ENCODE measurements at regions not wholly inside any gene's neighbourhood (a gene's known extent, or its start where the extent isn't known, plus 50 kb on each side); places are given as distances from the start of the nearest gene placed in this dataset.

DNA sequence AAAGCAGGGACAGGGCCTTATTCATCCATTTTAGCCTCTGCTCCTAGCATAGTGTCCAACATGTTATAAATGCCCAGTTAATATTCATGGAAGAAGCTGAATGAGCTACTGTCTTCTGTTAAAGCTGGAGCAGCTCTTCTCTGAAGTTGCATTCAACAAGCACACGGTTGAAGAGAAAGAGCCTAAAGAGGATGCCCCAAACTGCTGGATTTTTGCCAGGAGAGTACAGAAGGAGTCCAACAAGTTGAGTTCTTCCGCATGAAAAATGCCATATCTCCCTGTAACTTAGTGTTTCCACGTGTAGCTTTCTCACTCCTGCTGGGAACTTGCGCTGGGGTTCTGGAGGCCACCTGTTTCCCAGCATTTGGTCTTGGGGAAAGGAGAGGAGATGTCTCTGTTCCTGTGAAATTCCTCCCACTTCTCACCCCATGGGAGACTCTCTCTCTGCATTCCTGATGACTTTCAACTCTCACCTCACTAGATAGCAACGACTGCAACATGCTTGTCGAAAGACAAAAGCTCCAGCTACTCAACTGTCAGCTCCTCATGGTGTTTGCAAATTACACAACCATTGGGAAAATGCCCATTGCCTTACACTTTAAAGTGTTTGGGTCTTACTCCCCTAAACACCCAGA is 122.8 kb downstream of the KIF4B start:
- H3F3A ChIP-seq (ENCODE audit: insufficient read depth, low read depth) = no peaks in the 10 kb centered on the region
- H3K9me3 ChIP-seq (ENCODE audit: insufficient read depth, low read depth) = no peaks in the 10 kb centered on the region
- H3K27me3 ChIP-seq (ENCODE audit: insufficient read depth, low read depth) = peaks cover 8% of the 10 kb centered on the region
- no TSS peak for BruUV-seq (replicated peaks)
- H4K20me1 ChIP-seq (ENCODE audit: insufficient read depth) = no peaks in the 10 kb centered on the region
- H3K4me3 ChIP-seq = no peak overlapping the region
- CTCF ChIA-PET = no interaction called here
- POLR2A ChIA-PET (ENCODE audit: unreplicated experiment) = interaction anchor here (0.5 kb wide), 1 partner anchor 164 kb away, joined by 4 read pairs; no protein-coding TSS in a partner anchor
- DNase-seq = no peak
- H3K4me2 ChIP-seq = no peak overlapping the region
- H3K27ac ChIP-seq = no peak overlapping the region
- H3K9me2 ChIP-seq (ENCODE audit: insufficient read depth) = no peaks in the 10 kb centered on the region
- intact Hi-C loops (cut with micrococcal nuclease; ENCODE audit: unreplicated experiment) = loop anchor here (5.0 kb wide), 1 partner anchor 1891 kb away; no protein-coding TSS in a partner anchor
- H3K79me2 ChIP-seq (ENCODE audit: low read depth) = no peaks in the 10 kb centered on the region
- TF ChIP-seq, protein P1, sequence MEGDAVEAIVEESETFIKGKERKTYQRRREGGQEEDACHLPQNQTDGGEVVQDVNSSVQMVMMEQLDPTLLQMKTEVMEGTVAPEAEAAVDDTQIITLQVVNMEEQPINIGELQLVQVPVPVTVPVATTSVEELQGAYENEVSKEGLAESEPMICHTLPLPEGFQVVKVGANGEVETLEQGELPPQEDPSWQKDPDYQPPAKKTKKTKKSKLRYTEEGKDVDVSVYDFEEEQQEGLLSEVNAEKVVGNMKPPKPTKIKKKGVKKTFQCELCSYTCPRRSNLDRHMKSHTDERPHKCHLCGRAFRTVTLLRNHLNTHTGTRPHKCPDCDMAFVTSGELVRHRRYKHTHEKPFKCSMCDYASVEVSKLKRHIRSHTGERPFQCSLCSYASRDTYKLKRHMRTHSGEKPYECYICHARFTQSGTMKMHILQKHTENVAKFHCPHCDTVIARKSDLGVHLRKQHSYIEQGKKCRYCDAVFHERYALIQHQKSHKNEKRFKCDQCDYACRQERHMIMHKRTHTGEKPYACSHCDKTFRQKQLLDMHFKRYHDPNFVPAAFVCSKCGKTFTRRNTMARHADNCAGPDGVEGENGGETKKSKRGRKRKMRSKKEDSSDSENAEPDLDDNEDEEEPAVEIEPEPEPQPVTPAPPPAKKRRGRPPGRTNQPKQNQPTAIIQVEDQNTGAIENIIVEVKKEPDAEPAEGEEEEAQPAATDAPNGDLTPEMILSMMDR (conservative IDR thresholded peaks at IDR 0.05) = no peak
- TF ChIP-seq EZH2 (IDR thresholded peaks at IDR 0.05; ENCODE audit: low read depth) = no peak
- H3K4me1 ChIP-seq (replicated peaks; ENCODE audit: insufficient read depth) = no peaks in the 10 kb centered on the region
- H3K36me3 ChIP-seq (ENCODE audit: low read depth) = no peaks in the 10 kb centered on the region
- no peak overlapping the region for H2AFZ ChIP-seq

DNA sequence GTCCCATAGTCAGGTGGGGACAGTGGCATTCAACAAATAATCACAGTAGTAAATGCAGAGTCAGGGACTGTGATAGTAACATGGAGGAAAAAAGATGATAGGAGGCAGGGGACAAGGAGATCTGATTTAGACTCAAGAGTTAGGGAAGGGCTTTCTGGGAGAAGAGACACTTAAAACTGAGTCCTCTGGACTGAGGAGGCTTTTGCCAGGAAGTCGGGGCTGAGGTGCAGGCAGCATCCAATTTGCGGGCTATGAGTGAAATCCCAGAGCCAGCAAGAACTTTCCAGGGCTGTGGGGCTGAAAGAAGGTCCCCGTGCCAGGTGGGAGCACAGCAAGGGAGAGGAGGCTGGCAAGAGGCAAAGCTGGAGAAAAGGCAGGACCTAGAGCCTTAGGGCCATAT is 124.1 kb downstream of the KIF4B start:
- H3K4me3 ChIP-seq = no peak overlapping the region
- no peaks in the 10 kb centered on the region for H3K9me3 ChIP-seq (ENCODE audit: insufficient read depth, low read depth)
- BruUV-seq (replicated peaks) = no TSS peak
- H3F3A ChIP-seq (ENCODE audit: insufficient read depth, low read depth) = no peaks in the 10 kb centered on the region
- no peak overlapping the region for H3K4me2 ChIP-seq
- H3K36me3 ChIP-seq (ENCODE audit: low read depth) = no peaks in the 10 kb centered on the region
- H3K79me2 ChIP-seq (ENCODE audit: low read depth) = no peaks in the 10 kb centered on the region
- ChIA-PET CTCF (no interaction called here), POLR2A (ENCODE audit: unreplicated experiment) (no interaction called here)
- H3K9me2 ChIP-seq (ENCODE audit: insufficient read depth) = no peaks in the 10 kb centered on the region
- no peaks in the 10 kb centered on the region for H4K20me1 ChIP-seq (ENCODE audit: insufficient read depth)
- TF ChIP-seq, protein P1 (conservative IDR thresholded peaks at IDR 0.05) = no peak
- TF ChIP-seq EZH2 (IDR thresholded peaks at IDR 0.05; ENCODE audit: low read depth) = no peak
- peaks cover 8% of the 10 kb centered on the region for H3K27me3 ChIP-seq (ENCODE audit: insufficient read depth, low read depth)
- H3K4me1 ChIP-seq (replicated peaks; ENCODE audit: insufficient read depth) = no peaks in the 10 kb centered on the region
- no peak for DNase-seq
- H2AFZ ChIP-seq = no peak overlapping the region
- no peak overlapping the region for H3K27ac ChIP-seq
- intact Hi-C loops (cut with micrococcal nuclease; ENCODE audit: unreplicated experiment) = loop anchor here (5.0 kb wide), 1 partner anchor 1890 kb away; no protein-coding TSS in a partner anchor

DNA sequence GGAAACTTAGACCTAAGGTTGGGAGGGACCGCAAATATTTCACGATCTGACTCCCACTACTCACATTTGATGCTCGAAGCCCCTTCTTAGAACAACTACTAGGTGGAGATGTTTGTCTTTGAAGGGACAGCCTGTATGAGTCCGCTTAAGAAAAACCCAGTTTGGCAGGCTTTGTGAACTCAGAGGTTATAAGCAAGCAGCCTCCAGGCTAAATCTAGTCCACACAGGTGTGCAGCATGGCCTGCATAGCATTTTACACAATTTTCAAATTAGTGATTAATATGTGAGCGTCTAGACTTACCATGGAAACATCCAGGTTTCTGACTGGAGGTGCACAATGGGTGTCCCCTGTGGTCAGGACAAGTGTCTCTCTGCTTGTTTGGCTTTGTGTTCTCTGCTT is 127.1 kb downstream of the KIF4B start:
- no peak overlapping the region for H3K27ac ChIP-seq
- peaks cover 11% of the 10 kb centered on the region for H3K27me3 ChIP-seq (ENCODE audit: insufficient read depth, low read depth)
- H3K79me2 ChIP-seq (ENCODE audit: low read depth) = no peaks in the 10 kb centered on the region
- POLR2A ChIA-PET (ENCODE audit: unreplicated experiment) = no interaction called here
- no peak overlapping the region for H2AFZ ChIP-seq
- BruUV-seq (replicated peaks) = no TSS peak
- H3K4me2 ChIP-seq = no peak overlapping the region
- no peak for TF ChIP-seq EZH2 (IDR thresholded peaks at IDR 0.05; ENCODE audit: low read depth)
- TF ChIP-seq, protein P1 (conservative IDR thresholded peaks at IDR 0.05) = no peak
- no peaks in the 10 kb centered on the region for H3K9me3 ChIP-seq (ENCODE audit: insufficient read depth, low read depth)
- intact Hi-C loops (cut with micrococcal nuclease; ENCODE audit: unreplicated experiment) = loop anchor here (10.0 kb wide), 1 partner anchor 496 kb away; no protein-coding TSS in a partner anchor
- H3K4me3 ChIP-seq = no peak overlapping the region
- CTCF ChIA-PET = interaction anchor here (0.6 kb wide), 1 partner anchor 44 kb away, joined by 4 read pairs; no protein-coding TSS in a partner anchor
- no peaks in the 10 kb centered on the region for H3K36me3 ChIP-seq (ENCODE audit: low read depth)
- H3F3A ChIP-seq (ENCODE audit: insufficient read depth, low read depth) = no peaks in the 10 kb centered on the region
- H3K4me1 ChIP-seq (replicated peaks; ENCODE audit: insufficient read depth) = no peaks in the 10 kb centered on the region
- DNase-seq = no peak
- H3K9me2 ChIP-seq (ENCODE audit: insufficient read depth) = no peaks in the 10 kb centered on the region
- H4K20me1 ChIP-seq (ENCODE audit: insufficient read depth) = no peaks in the 10 kb centered on the region

Data from PC-9 (cell line).